SU-DHL-6 (cell line): ENCODE measurements at regions not wholly inside any gene's neighbourhood (a gene's known extent, or its start where the extent isn't known, plus 50 kb on each side); places are given as distances from the start of the nearest gene placed in this dataset.

ENCODE experiments used
- H2AFZ ChIP-seq: fragments of 200-600 bp; sonication (generic); 2 replicates; pipeline ENCODE4 v1.6.1; 2014; ENCODE audit warnings: low read depth, mild to moderate bottlenecking, moderate library complexity, mixed read lengths, antibody characterized with exemption, low read length; ENCODE audit not compliant: severe bottlenecking
- H3F3A ChIP-seq: fragments of 200-600 bp; shearing (Covaris generic); 2 replicates; pipeline ENCODE4 v1.6.0; 2016; ENCODE audit warnings: antibody characterized with exemption, mild to moderate bottlenecking; ENCODE audit not compliant: insufficient read depth
- H3K27ac ChIP-seq: fragments of 200-600 bp; sonication (generic); 2 replicates; pipeline ENCODE4 v1.5.1; 2016; ENCODE audit warnings: low read depth, mild to moderate bottlenecking, low read length, moderate library complexity, mixed read lengths
- H3K27me3 ChIP-seq: fragments of 200-600 bp; sonication (generic), shearing (Covaris generic); 2 replicates; pipeline ENCODE4 v1.6.0; 2014; ENCODE audit warnings: mild to moderate bottlenecking, low read length
- H3K36me3 ChIP-seq: fragments of 200-600 bp; sonication (generic); 2 replicates; pipeline ENCODE4 v1.6.1; 2014; ENCODE audit warnings: mild to moderate bottlenecking, low read length, mixed read lengths
- H3K4me2 ChIP-seq: fragments of 300-600, 200-600 bp; shearing (Covaris generic), sonication (generic); 2 replicates; pipeline ENCODE4 v1.6.0; 2014; ENCODE audit warnings: low read length, low read depth, mild to moderate bottlenecking; ENCODE audit not compliant: poor library complexity, severe bottlenecking
- H3K4me3 ChIP-seq: fragments of 200-600 bp; sonication (generic); 2 replicates; pipeline ENCODE4 v1.5.1; 2014; ENCODE audit warnings: antibody characterized with exemption, low read length, mild to moderate bottlenecking, mixed read lengths; ENCODE audit not compliant: insufficient read depth, poor library complexity, severe bottlenecking
- H3K79me2 ChIP-seq: fragments of 200-600 bp; sonication (generic); 2 replicates; pipeline ENCODE4 v1.6.1; 2014; ENCODE audit warnings: mild to moderate bottlenecking, low read length, moderate library complexity; ENCODE audit not compliant: insufficient read depth
- H3K9ac ChIP-seq: fragments of 200-600 bp; sonication (generic); 2 replicates; pipeline ENCODE4 v1.7.0; 2014; ENCODE audit warnings: mild to moderate bottlenecking, low read length
- H3K9me2 ChIP-seq: fragments of 200-600 bp; sonication (generic); replicated peaks from 2 replicates; pipeline ENCODE4 v1.6.1; 2014; ENCODE audit warnings: low read length; ENCODE audit not compliant: insufficient read depth
- H3K9me3 ChIP-seq: fragments of 200-600 bp; sonication (generic); 2 replicates; pipeline ENCODE4 v1.6.1; 2014; ENCODE audit warnings: low read length, mixed read lengths; ENCODE audit not compliant: insufficient read depth
- H4K20me1 ChIP-seq: fragments of 200-600 bp; sonication (generic); 2 replicates; pipeline ENCODE4 v1.6.1; 2014; ENCODE audit warnings: low read depth, mild to moderate bottlenecking, antibody characterized with exemption, low read length, moderate library complexity, mixed read lengths
- EZH2phosphoT487 ChIP-seq: fragments of 200-600 bp; sonication (generic), shearing (Covaris generic); conservative IDR thresholded peaks from 2 replicates; pipeline ENCODE4 v1.6.1; 2018; ENCODE audit warnings: mild to moderate bottlenecking, antibody characterized with exemption, low read length, moderate library complexity, mixed read lengths
- TF ChIP-seq, protein P1 (sequence below): fragments of 200-600 bp; sonication (generic); IDR thresholded peaks from one replicate; pipeline ENCODE4 v1.5.1; 2017; ENCODE audit warnings: antibody characterized with exemption, mild to moderate bottlenecking, low read length, moderate library complexity; ENCODE audit not compliant: insufficient read depth, poor library complexity, severe bottlenecking

DNA sequence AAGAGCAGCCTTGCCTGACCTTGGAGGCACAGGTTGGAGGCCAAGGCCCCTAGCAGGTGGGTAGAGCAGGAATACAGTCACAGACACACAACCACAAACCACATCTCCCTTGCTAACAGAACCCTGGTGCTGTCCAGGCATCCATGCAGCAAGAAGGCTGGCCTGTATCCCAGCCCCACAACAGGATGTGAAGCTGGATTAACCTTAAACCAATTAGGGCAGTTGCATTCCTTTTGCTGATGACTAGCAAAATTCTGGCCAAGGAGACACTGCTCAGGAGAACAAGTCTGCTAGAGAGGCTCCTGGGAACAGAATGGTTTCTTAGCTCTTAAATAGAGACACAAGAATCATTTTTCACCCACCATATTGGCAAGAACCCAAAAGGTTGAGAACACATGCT lies 97.8 kb downstream of the C5orf15 start:
- H3K4me3 ChIP-seq = no peak overlapping the region
- no peaks in the 10 kb centered on the region for H3K27me3 ChIP-seq
- H3K9me2 ChIP-seq = no peaks in the 10 kb centered on the region
- no peak overlapping the region for H3K4me2 ChIP-seq
- H3F3A ChIP-seq = no peaks in the 10 kb centered on the region
- no peak overlapping the region for H3K27ac ChIP-seq
- H3K9me3 ChIP-seq = no peaks in the 10 kb centered on the region
- no peaks in the 10 kb centered on the region for H3K36me3 ChIP-seq
- H2AFZ ChIP-seq = no peak overlapping the region
- no peak overlapping the region for H3K9ac ChIP-seq
- H4K20me1 ChIP-seq = no peaks in the 10 kb centered on the region
- H3K79me2 ChIP-seq = no peaks in the 10 kb centered on the region
- no peak for TF ChIP-seq EZH2phosphoT487
- TF ChIP-seq, protein P1, sequence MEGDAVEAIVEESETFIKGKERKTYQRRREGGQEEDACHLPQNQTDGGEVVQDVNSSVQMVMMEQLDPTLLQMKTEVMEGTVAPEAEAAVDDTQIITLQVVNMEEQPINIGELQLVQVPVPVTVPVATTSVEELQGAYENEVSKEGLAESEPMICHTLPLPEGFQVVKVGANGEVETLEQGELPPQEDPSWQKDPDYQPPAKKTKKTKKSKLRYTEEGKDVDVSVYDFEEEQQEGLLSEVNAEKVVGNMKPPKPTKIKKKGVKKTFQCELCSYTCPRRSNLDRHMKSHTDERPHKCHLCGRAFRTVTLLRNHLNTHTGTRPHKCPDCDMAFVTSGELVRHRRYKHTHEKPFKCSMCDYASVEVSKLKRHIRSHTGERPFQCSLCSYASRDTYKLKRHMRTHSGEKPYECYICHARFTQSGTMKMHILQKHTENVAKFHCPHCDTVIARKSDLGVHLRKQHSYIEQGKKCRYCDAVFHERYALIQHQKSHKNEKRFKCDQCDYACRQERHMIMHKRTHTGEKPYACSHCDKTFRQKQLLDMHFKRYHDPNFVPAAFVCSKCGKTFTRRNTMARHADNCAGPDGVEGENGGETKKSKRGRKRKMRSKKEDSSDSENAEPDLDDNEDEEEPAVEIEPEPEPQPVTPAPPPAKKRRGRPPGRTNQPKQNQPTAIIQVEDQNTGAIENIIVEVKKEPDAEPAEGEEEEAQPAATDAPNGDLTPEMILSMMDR = no peak

DNA sequence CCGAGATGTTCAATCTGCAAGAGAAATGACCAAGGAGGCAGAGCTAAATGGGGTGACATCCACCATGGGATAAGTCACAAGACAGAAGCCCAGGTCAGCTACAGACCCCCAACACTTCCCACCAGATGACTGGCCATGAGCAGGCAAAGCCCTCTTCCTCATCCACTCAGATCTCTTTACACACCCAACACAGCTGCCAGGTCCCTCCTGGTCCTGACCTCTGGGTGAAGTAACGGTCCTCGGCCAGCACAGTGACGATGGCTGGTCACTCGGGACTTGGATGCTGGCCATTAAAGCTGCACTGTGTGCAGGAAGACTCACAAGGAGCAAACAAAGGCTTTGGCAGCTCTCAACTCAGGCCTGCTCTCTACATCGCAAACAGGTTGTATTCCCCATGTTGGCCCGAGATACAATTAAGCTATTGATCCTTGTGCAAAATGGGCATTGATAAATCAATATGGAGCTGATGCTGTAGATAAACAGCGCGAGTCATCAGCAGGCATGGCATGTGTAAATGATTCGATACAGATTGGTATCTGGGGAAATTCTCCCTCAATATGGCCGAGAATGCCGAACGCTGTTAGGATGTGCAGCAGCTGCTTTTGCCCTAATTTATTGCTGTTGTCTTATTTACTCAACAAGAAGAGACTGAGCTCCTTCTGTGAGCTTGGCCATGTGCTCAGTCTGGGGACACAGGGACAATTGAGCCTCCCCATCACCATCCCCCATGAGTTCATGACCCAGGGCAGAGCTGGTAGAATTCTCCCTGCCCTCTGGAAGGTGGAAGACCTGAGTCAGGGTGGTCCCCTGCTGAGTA lies 98.7 kb downstream of the C5orf15 start:
- TF ChIP-seq, protein P1 = no peak
- no peak for TF ChIP-seq EZH2phosphoT487
- Histone ChIP-seq H3K36me3 (no peaks in the 10 kb centered on the region), H2AFZ (no peak overlapping the region), H4K20me1 (no peaks in the 10 kb centered on the region), H3F3A (no peaks in the 10 kb centered on the region), H3K9ac (no peak overlapping the region), H3K27me3 (no peaks in the 10 kb centered on the region), H3K9me3 (no peaks in the 10 kb centered on the region), H3K27ac (no peak overlapping the region), H3K4me2 (no peak overlapping the region), H3K79me2 (no peaks in the 10 kb centered on the region), H3K4me3 (no peak overlapping the region), H3K9me2 (no peaks in the 10 kb centered on the region)

DNA sequence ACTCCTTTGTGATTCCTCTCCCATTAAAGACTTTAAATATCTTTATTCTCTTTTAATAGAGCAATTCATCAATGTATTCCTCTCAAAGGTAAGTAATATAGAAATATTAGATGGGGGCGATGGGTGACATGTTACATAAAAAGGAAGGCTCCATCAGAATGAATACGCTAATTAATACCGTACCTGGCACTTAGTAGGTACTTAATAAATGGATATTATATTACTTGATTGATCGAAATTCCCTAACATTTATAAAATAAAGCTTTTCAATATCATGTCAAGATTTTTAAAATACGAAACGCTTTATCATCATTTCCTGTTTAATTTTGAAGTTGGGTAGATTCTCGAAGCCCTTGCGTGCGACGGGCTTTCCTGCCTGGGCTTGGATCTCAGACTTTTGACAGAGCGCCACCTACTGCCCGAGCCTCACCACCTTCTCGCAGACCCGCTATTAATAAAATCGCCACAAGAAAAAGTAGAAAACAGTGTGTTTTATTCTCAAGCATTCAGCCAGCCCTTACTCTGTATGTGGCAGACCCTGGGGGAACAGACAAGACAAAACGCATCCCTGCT lies 99.4 kb downstream of the C5orf15 start:
- no peak overlapping the region for H3K4me3 ChIP-seq
- no peak overlapping the region for H3K27ac ChIP-seq
- no peaks in the 10 kb centered on the region for H3K36me3 ChIP-seq
- no peaks in the 10 kb centered on the region for H3K9me3 ChIP-seq
- H3K79me2 ChIP-seq = no peaks in the 10 kb centered on the region
- no peak overlapping the region for H2AFZ ChIP-seq
- no peak overlapping the region for H3K4me2 ChIP-seq
- H3K9me2 ChIP-seq = no peaks in the 10 kb centered on the region
- no peak for TF ChIP-seq EZH2phosphoT487
- TF ChIP-seq, protein P1 = peak; percentile 96
- H3K27me3 ChIP-seq = no peaks in the 10 kb centered on the region
- H4K20me1 ChIP-seq = no peaks in the 10 kb centered on the region
- H3F3A ChIP-seq = no peaks in the 10 kb centered on the region
- H3K9ac ChIP-seq = no peak overlapping the region
